OCI-LY1 (cell line): ENCODE measurements at regions not wholly inside any gene's neighbourhood (a gene's known extent, or its start where the extent isn't known, plus 50 kb on each side); places are given as distances from the start of the nearest gene placed in this dataset.

Experiments
- H2AFZ ChIP-seq: fragments of 200-600 bp; sonication (generic), shearing (Covaris generic); 2 replicates; pipeline ENCODE4 v1.6.0; 2014; ENCODE audit warnings: antibody characterized with exemption, mild to moderate bottlenecking, low read length
- H3F3A ChIP-seq: fragments of 200-600 bp; sonication (generic), shearing (Covaris generic); 2 replicates; pipeline ENCODE4 v1.6.0; 2014; ENCODE audit warnings: mild to moderate bottlenecking, antibody characterized with exemption, low read length, moderate library complexity; ENCODE audit not compliant: insufficient read depth
- H3K27ac ChIP-seq: fragments of 200-600 bp; sonication (generic); 2 replicates; pipeline ENCODE4 v1.5.1; 2014; ENCODE audit warnings: low read length, mixed run types, mild to moderate bottlenecking, low read depth; ENCODE audit not compliant: poor library complexity, severe bottlenecking
- H3K27me3 ChIP-seq: fragments of 200-600 bp; sonication (generic); 2 replicates; pipeline ENCODE4 v1.6.0; 2014; ENCODE audit warnings: antibody characterized with exemption, mild to moderate bottlenecking, low read length, moderate library complexity; ENCODE audit not compliant: insufficient read depth
- H3K36me3 ChIP-seq: fragments of 200-600 bp; sonication (generic); 2 replicates; pipeline ENCODE4 v1.6.1; 2014; ENCODE audit warnings: mild to moderate bottlenecking, antibody characterized with exemption, low read length, moderate library complexity, mixed read lengths; ENCODE audit not compliant: insufficient read depth
- H3K4me1 ChIP-seq: fragments of 200-600 bp; sonication (generic); 2 replicates; pipeline ENCODE4 v1.5.1; 2014; ENCODE audit warnings: mild to moderate bottlenecking, low read length, moderate library complexity; ENCODE audit not compliant: insufficient read depth, severe bottlenecking
- H3K4me2 ChIP-seq: fragments of 200-600 bp; sonication (generic), shearing (Covaris generic); 2 replicates; pipeline ENCODE4 v1.6.1; 2014; ENCODE audit warnings: low read length
- H3K4me3 ChIP-seq: fragments of 200-600 bp; sonication (generic); 2 replicates; pipeline ENCODE4 v1.5.1; 2014; ENCODE audit warnings: low read length, low read depth, mild to moderate bottlenecking, mixed read lengths; ENCODE audit not compliant: poor library complexity, severe bottlenecking
- H3K79me2 ChIP-seq: fragments of 200-600 bp; shearing (Covaris generic); 2 replicates; pipeline ENCODE4 v1.6.1; 2016; ENCODE audit warnings: mixed run types, low read length, mixed read lengths; ENCODE audit not compliant: insufficient read depth
- H3K9ac ChIP-seq: fragments of 200-600 bp; sonication (generic), shearing (Covaris generic); 2 replicates; pipeline ENCODE4 v1.6.1; 2014; ENCODE audit warnings: mild to moderate bottlenecking, low read length, mixed read lengths
- H3K9me2 ChIP-seq: fragments of 200-600 bp; sonication (generic), shearing (Covaris generic); 2 replicates; pipeline ENCODE4 v1.6.1; 2014; ENCODE audit warnings: low read depth, mild to moderate bottlenecking, low read length, mixed read lengths
- H3K9me3 ChIP-seq: fragments of 200-600 bp; shearing (Covaris generic); 2 replicates; pipeline ENCODE4 v1.6.1; 2014; ENCODE audit warnings: low read length, mixed read lengths
- H4K20me1 ChIP-seq: fragments of 200-600 bp; sonication (generic), shearing (Covaris generic); 2 replicates; pipeline ENCODE4 v1.6.0; 2016; ENCODE audit warnings: mild to moderate bottlenecking, low read length; ENCODE audit not compliant: insufficient read depth
- EZH2 ChIP-seq: fragments of 200-600 bp; sonication (generic), shearing (Covaris generic); IDR thresholded peaks from 2 replicates; pipeline ENCODE4 v1.8.0; 2017; ENCODE audit warnings: borderline replicate concordance, mixed run types, mild to moderate bottlenecking, antibody characterized with exemption, low read length, moderate library complexity, mixed read lengths
- TF ChIP-seq, protein P1 (sequence below): fragments of 200-600 bp; sonication (generic), shearing (Covaris generic); IDR thresholded peaks from 2 replicates; pipeline ENCODE4 v1.5.1; 2017; ENCODE audit warnings: mild to moderate bottlenecking, antibody characterized with exemption, low read length, moderate library complexity, mixed read lengths

GRCh38 chr11:122331079-122331478, 215.1 kb upstream of the BLID start:
- no peaks in the 10 kb centered on the region for H3K9me3 ChIP-seq
- H3K9me2 ChIP-seq, result no peaks in the 10 kb centered on the region
- H3K4me2 ChIP-seq, result no peak overlapping the region
- H3F3A ChIP-seq, result no peaks in the 10 kb centered on the region
- TF ChIP-seq, protein P1, sequence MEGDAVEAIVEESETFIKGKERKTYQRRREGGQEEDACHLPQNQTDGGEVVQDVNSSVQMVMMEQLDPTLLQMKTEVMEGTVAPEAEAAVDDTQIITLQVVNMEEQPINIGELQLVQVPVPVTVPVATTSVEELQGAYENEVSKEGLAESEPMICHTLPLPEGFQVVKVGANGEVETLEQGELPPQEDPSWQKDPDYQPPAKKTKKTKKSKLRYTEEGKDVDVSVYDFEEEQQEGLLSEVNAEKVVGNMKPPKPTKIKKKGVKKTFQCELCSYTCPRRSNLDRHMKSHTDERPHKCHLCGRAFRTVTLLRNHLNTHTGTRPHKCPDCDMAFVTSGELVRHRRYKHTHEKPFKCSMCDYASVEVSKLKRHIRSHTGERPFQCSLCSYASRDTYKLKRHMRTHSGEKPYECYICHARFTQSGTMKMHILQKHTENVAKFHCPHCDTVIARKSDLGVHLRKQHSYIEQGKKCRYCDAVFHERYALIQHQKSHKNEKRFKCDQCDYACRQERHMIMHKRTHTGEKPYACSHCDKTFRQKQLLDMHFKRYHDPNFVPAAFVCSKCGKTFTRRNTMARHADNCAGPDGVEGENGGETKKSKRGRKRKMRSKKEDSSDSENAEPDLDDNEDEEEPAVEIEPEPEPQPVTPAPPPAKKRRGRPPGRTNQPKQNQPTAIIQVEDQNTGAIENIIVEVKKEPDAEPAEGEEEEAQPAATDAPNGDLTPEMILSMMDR, result no peak
- TF ChIP-seq EZH2, result no peak
- H3K4me1 ChIP-seq, result no peaks in the 10 kb centered on the region
- H3K36me3 ChIP-seq, result no peaks in the 10 kb centered on the region
- no peaks in the 10 kb centered on the region for H3K79me2 ChIP-seq
- no peak overlapping the region for H3K9ac ChIP-seq
- no peak overlapping the region for H3K27ac ChIP-seq
- H3K4me3 ChIP-seq, result no peak overlapping the region
- H3K27me3 ChIP-seq, result no peaks in the 10 kb centered on the region
- no peaks in the 10 kb centered on the region for H4K20me1 ChIP-seq
- H2AFZ ChIP-seq, result no peak overlapping the region

GRCh38 chr11:122330279-122330965, 214.4 kb upstream of the BLID start:
- no peak for TF ChIP-seq EZH2
- TF ChIP-seq, protein P1, result no peak
- Histone ChIP-seq H3K4me1 (no peaks in the 10 kb centered on the region), H3K9ac (no peak overlapping the region), H2AFZ (no peak overlapping the region), H3K4me3 (no peak overlapping the region), H3K79me2 (no peaks in the 10 kb centered on the region), H3K27me3 (no peaks in the 10 kb centered on the region), H3K27ac (no peak overlapping the region), H3K9me2 (no peaks in the 10 kb centered on the region), H3F3A (no peaks in the 10 kb centered on the region), H3K4me2 (no peak overlapping the region), H4K20me1 (no peaks in the 10 kb centered on the region), H3K9me3 (no peaks in the 10 kb centered on the region), H3K36me3 (no peaks in the 10 kb centered on the region)

DNA sequence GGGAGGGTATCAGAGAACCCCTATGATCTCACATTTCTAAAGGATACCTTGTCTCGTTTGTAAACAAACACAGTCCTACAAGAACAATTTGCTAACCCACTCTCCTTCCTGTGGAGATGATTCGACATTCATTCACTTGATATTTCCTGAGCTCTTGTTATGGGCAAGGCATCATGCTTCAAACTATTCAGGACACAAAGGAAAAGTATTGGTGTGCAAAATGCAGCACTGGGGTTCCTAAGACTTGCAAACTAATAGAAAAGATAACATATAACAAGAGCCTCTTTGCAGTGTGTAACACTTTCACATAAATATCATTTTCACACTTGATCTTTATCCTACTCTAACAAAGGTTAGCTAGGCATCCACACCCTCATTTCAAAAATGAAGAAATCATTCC, 211.5 kb upstream of the BLID start:
- Histone ChIP-seq H4K20me1 (no peaks in the 10 kb centered on the region), H3K27me3 (no peaks in the 10 kb centered on the region), H3K9ac (no peak overlapping the region), H3K4me1 (no peaks in the 10 kb centered on the region), H3K9me3 (no peaks in the 10 kb centered on the region), H3F3A (no peaks in the 10 kb centered on the region), H3K36me3 (no peaks in the 10 kb centered on the region), H3K4me2 (no peak overlapping the region), H3K27ac (no peak overlapping the region), H2AFZ (no peak overlapping the region), H3K4me3 (no peak overlapping the region), H3K79me2 (no peaks in the 10 kb centered on the region), H3K9me2 (no peaks in the 10 kb centered on the region)
- TF ChIP-seq, protein P1, result no peak
- TF ChIP-seq EZH2, result no peak
